H9 (cell line): ENCODE measurements at regions not wholly inside any gene's neighbourhood (a gene's known extent, or its start where the extent isn't known, plus 50 kb on each side); places are given as distances from the start of the nearest gene placed in this dataset.

Source experiments
- DNase-seq: peaks from one replicate; pipeline ENCODE4 v3.0.0-alpha.2; 2017
- H2AFZ ChIP-seq: one replicate; pipeline ENCODE4 v1.6.1; 2013; ENCODE audit warnings: mild to moderate bottlenecking, low read length, control low read depth, moderate library complexity
- H2AK5ac ChIP-seq: 2 replicates; pipeline ENCODE4 v1.6.1; 2013; ENCODE audit warnings: low read length, control low read depth, mixed read lengths; ENCODE audit not compliant: insufficient read length
- H2BK120ac ChIP-seq: one replicate; pipeline ENCODE4 v1.6.1; 2013; ENCODE audit warnings: low read depth, mild to moderate bottlenecking, low read length, control low read depth, inconsistent platforms; ENCODE audit not compliant: poor library complexity, severe bottlenecking
- H2BK12ac ChIP-seq: 2 replicates; pipeline ENCODE4 v1.6.1; 2013; ENCODE audit warnings: low read length, control low read depth, mixed read lengths, low read depth; ENCODE audit not compliant: insufficient read length
- H2BK15ac ChIP-seq: 2 replicates; pipeline ENCODE4 v1.6.1; 2013; ENCODE audit warnings: low read depth, low read length, control low read depth
- H2BK20ac ChIP-seq: one replicate; pipeline ENCODE4 v1.6.1; 2013; ENCODE audit warnings: low read depth, mild to moderate bottlenecking, low read length, control low read depth, inconsistent platforms; ENCODE audit not compliant: poor library complexity, severe bottlenecking
- H2BK5ac ChIP-seq: 2 replicates; pipeline ENCODE4 v1.6.1; 2013; ENCODE audit warnings: low read length, control low read depth, mixed read lengths; ENCODE audit not compliant: insufficient read length
- H3K14ac ChIP-seq: 2 replicates; pipeline ENCODE4 v1.6.1; 2013; ENCODE audit warnings: low read length, control low read depth; ENCODE audit not compliant: insufficient read depth
- H3K18ac ChIP-seq: 2 replicates; pipeline ENCODE4 v1.6.1; 2013; ENCODE audit warnings: low read depth, mild to moderate bottlenecking, mixed read lengths, low read length, control low read depth; ENCODE audit not compliant: insufficient read length
- H3K23ac ChIP-seq: 2 replicates; pipeline ENCODE4 v1.6.1; 2013; ENCODE audit warnings: low read length, control low read depth, mixed read lengths, low read depth; ENCODE audit not compliant: insufficient read length
- H3K23me2 ChIP-seq: 2 replicates; pipeline ENCODE4 v1.6.1; 2013; ENCODE audit warnings: low read depth, mild to moderate bottlenecking, mixed read lengths, low read length, control low read depth; ENCODE audit not compliant: insufficient read length, poor library complexity, severe bottlenecking
- H3K27ac ChIP-seq: 2 replicates; pipeline ENCODE4 v1.5.1; 2013; ENCODE audit warnings: low read length, control low read depth, mixed read lengths, low read depth; ENCODE audit not compliant: insufficient read length
- H3K27me3 ChIP-seq: 2 replicates; pipeline ENCODE4 v1.6.1; 2013; ENCODE audit warnings: low read length, control low read depth, inconsistent platforms; ENCODE audit not compliant: insufficient read depth
- H3K4ac ChIP-seq: 2 replicates; pipeline ENCODE4 v1.6.1; 2013; ENCODE audit warnings: low read depth, mild to moderate bottlenecking, control low read depth, inconsistent platforms, low read length, moderate library complexity
- H3K4me1 ChIP-seq: 2 replicates; pipeline ENCODE4 v1.6.1; 2013; ENCODE audit warnings: low read length, control low read depth, inconsistent platforms; ENCODE audit not compliant: insufficient read depth
- H3K4me2 ChIP-seq: 2 replicates; pipeline ENCODE4 v1.6.1; 2013; ENCODE audit warnings: low read length, control low read depth, mixed read lengths; ENCODE audit not compliant: insufficient read length, insufficient read depth
- H3K56ac ChIP-seq: 2 replicates; pipeline ENCODE4 v1.6.1; 2013; ENCODE audit warnings: low read depth, mild to moderate bottlenecking, mixed read lengths, low read length, control low read depth; ENCODE audit not compliant: insufficient read length
- H3K79me1 ChIP-seq: 2 replicates; pipeline ENCODE4 v1.6.1; 2013; ENCODE audit warnings: low read depth, mild to moderate bottlenecking, moderate library complexity, low read length, control low read depth, inconsistent platforms; ENCODE audit not compliant: insufficient read depth, poor library complexity, severe bottlenecking
- H3K79me2 ChIP-seq: 2 replicates; pipeline ENCODE4 v1.6.1; 2013; ENCODE audit warnings: low read length, control low read depth, inconsistent platforms; ENCODE audit not compliant: insufficient read depth
- H3K9ac ChIP-seq: 2 replicates; pipeline ENCODE4 v1.6.1; 2013; ENCODE audit warnings: low read length, control low read depth, mixed read lengths; ENCODE audit not compliant: insufficient read length; ENCODE audit errors: extremely low read depth
- H3K9me3 ChIP-seq: one replicate; pipeline ENCODE4 v1.6.1; 2013; ENCODE audit warnings: low read depth, low read length, inconsistent platforms; ENCODE audit not compliant: control insufficient read depth
- H3T11ph ChIP-seq: one replicate; pipeline ENCODE4 v1.6.1; 2013; ENCODE audit warnings: mild to moderate bottlenecking, low read length, control low read depth, inconsistent platforms
- H4K20me1 ChIP-seq: one replicate; pipeline ENCODE4 v1.6.1; 2013; ENCODE audit not compliant: control insufficient read depth, insufficient read length, insufficient read depth
- H4K5ac ChIP-seq: 2 replicates; pipeline ENCODE4 v1.6.1; 2013; ENCODE audit warnings: low read depth, mild to moderate bottlenecking, mixed read lengths, low read length, control low read depth; ENCODE audit not compliant: insufficient read length
- H4K8ac ChIP-seq: replicated peaks from 2 replicates; pipeline ENCODE4 v1.6.1; 2013; ENCODE audit warnings: low read length, control low read depth, mixed read lengths, low read depth; ENCODE audit not compliant: insufficient read length
- H4K91ac ChIP-seq: 2 replicates; pipeline ENCODE4 v1.6.1; 2013; ENCODE audit warnings: low read depth, mild to moderate bottlenecking, moderate library complexity, mixed read lengths, low read length, control low read depth; ENCODE audit not compliant: insufficient read length
- H3K27ac Mint-ChIP-seq, 3 experiments: 2 replicates in 2 of 3; 3 replicates in 1 of 3; pipeline ENCODE4 v1.8.0; 2020 to 2021; ENCODE audit warnings: mixed read lengths in 3 of 3, mild to moderate bottlenecking in 1 of 3, moderate library complexity in 1 of 3
- H3K27me3 Mint-ChIP-seq: 2 replicates; pipeline ENCODE4 v1.8.0; 2021; ENCODE audit warnings: low read depth, mild to moderate bottlenecking, moderate library complexity, mixed read lengths
- H3K36me3 Mint-ChIP-seq, 3 experiments: 2 replicates in 2 of 3; 3 replicates in 1 of 3; pipeline ENCODE4 v1.8.0; 2020 to 2021; ENCODE audit warnings: low read depth in 3 of 3, mixed read lengths in 3 of 3; ENCODE audit not compliant: insufficient read depth in 1 of 3
- H3K4me1 Mint-ChIP-seq, 2 experiments: 2 replicates each; pipeline ENCODE4 v1.8.0; 2020; ENCODE audit warnings: mixed read lengths in 2 of 2
- H3K4me3 Mint-ChIP-seq, 2 experiments: 2 replicates in 1 of 2; 3 replicates in 1 of 2; pipeline ENCODE4 v1.8.0; 2020 to 2021; ENCODE audit warnings: mild to moderate bottlenecking in 2 of 2, mixed read lengths in 2 of 2, moderate library complexity in 1 of 2
- H3K9me3 Mint-ChIP-seq, 2 experiments: 2 replicates in 1 of 2; 3 replicates in 1 of 2; pipeline ENCODE4 v1.8.0; 2020; ENCODE audit warnings: mild to moderate bottlenecking in 2 of 2, mixed read lengths in 2 of 2, moderate library complexity in 1 of 2
- WGBS: extraction: QIAGEN DNeasy Blood & Tissue Kit; methylation state at CpG from one replicate; pipeline ENCODE4 v1.1.7; 2013; ENCODE audit warnings: missing lambda C conversion rate, low lambda C conversion rate, mixed read lengths; ENCODE audit not compliant: insufficient read length; ENCODE audit errors: extremely low coverage; 5-methylcytosine and 5-hydroxymethylcytosine counted together
- TF ChIP-seq, protein P1 (sequence below): fragments of 200-600 bp; sonication (generic); conservative IDR thresholded peaks from 3 replicates; pipeline ENCODE4 v1.8.0; 2021; ENCODE audit warnings: antibody characterized with exemption, mild to moderate bottlenecking

DNA sequence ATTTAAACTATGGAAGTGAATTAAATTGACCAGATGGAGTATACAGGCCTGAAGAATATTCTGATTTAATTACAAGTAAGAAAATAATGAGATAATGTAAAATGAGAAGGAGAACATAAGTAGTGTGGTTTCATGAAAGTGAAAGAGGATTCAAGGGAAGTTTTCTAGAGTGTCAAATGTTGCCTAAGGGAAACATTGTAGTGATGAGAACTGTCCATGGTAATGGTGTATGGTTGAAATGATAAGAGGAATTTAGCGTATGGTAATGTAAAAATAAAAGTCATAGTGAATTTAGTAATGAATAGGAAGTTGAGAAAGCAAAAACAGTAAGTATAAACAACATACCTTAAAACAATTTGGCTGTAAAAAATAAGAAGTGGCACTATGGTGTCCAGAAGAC is 1954.6 kb upstream of the FLRT2 start:
- H4K20me1 ChIP-seq = no peaks in the 10 kb centered on the region
- Mint-ChIP-seq H3K27me3 (no peaks in the 10 kb centered on the region), H3K4me1 (peaks cover 0 to 3% of the 10 kb centered on the region in 2 experiments; a peak in 1 of 4 replicates), H3K9me3 (no peaks in the 10 kb centered on the region; a peak in 1 of 5 replicates), H3K27ac (no peak overlapping the region), H3K4me3 (no peak overlapping the region), H3K36me3 (no peaks in the 10 kb centered on the region)
- TF ChIP-seq, protein P1, sequence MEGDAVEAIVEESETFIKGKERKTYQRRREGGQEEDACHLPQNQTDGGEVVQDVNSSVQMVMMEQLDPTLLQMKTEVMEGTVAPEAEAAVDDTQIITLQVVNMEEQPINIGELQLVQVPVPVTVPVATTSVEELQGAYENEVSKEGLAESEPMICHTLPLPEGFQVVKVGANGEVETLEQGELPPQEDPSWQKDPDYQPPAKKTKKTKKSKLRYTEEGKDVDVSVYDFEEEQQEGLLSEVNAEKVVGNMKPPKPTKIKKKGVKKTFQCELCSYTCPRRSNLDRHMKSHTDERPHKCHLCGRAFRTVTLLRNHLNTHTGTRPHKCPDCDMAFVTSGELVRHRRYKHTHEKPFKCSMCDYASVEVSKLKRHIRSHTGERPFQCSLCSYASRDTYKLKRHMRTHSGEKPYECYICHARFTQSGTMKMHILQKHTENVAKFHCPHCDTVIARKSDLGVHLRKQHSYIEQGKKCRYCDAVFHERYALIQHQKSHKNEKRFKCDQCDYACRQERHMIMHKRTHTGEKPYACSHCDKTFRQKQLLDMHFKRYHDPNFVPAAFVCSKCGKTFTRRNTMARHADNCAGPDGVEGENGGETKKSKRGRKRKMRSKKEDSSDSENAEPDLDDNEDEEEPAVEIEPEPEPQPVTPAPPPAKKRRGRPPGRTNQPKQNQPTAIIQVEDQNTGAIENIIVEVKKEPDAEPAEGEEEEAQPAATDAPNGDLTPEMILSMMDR = no peak
- no peak overlapping the region for H3K14ac ChIP-seq
- 100% methylated on average over 1 of the region's 1 CpG for WGBS
- DNase-seq = no peak
- H4K91ac ChIP-seq = no peak overlapping the region
- no peak overlapping the region for H4K5ac ChIP-seq
- no peak overlapping the region for H2BK5ac ChIP-seq
- H4K8ac ChIP-seq = no peak overlapping the region
- no peak overlapping the region for H2BK12ac ChIP-seq
- no peaks in the 10 kb centered on the region for H3K9me3 ChIP-seq
- H3K27ac ChIP-seq = no peak overlapping the region
- H2BK120ac ChIP-seq = no peak overlapping the region
- H3K18ac ChIP-seq = no peak overlapping the region
- H3K79me1 ChIP-seq = no peaks in the 10 kb centered on the region
- H2AK5ac ChIP-seq = no peak overlapping the region
- H3T11ph ChIP-seq = no peak overlapping the region
- no peaks in the 10 kb centered on the region for H3K27me3 ChIP-seq
- no peaks in the 10 kb centered on the region for H3K4me1 ChIP-seq
- H2BK15ac ChIP-seq = no peak overlapping the region
- no peak overlapping the region for H3K23ac ChIP-seq
- H3K23me2 ChIP-seq = no peaks in the 10 kb centered on the region
- H3K4ac ChIP-seq = no peak overlapping the region
- H3K56ac ChIP-seq = no peak overlapping the region
- H3K4me2 ChIP-seq = no peak overlapping the region
- no peaks in the 10 kb centered on the region for H3K79me2 ChIP-seq
- no peak overlapping the region for H2BK20ac ChIP-seq
- H3K9ac ChIP-seq = no peak overlapping the region
- no peak overlapping the region for H2AFZ ChIP-seq
